Keratinocyte (primary cell): ENCODE measurements at regions not wholly inside any gene's neighbourhood (a gene's known extent, or its start where the extent isn't known, plus 50 kb on each side); places are given as distances from the start of the nearest gene placed in this dataset.

ENCODE experiments used
- CTCF ChIP-seq, 3 experiments: IDR thresholded peaks in 1 of 3; conservative IDR thresholded peaks in 1 of 3; optimal IDR thresholded peaks in 1 of 3; 2 replicates in 2 of 3; 3 replicates in 1 of 3; pipeline versions ENCODE3 to v1.5.1; 2011; ENCODE audit warnings: low read length in 3 of 3, mild to moderate bottlenecking in 3 of 3, moderate library complexity in 2 of 3, control low read depth in 1 of 3, inconsistent platforms in 1 of 3; ENCODE audit not compliant: insufficient read depth in 2 of 3; ENCODE audit errors: extremely low read depth in 1 of 3
- EZH2 ChIP-seq: IDR thresholded peaks from one replicate; pipeline ENCODE4 v1.6.1; 2012; ENCODE audit warnings: inconsistent platforms, mild to moderate bottlenecking, low read length, moderate library complexity

GRCh38 chr1:185495007-185495406 lies 178.0 kb upstream of the IVNS1ABP start:
- TF ChIP-seq EZH2 (no peak), CTCF (optimal IDR thresholded peaks at IDR 0.05 in 1 of 3, IDR thresholded peaks at IDR 0.05 in 1 of 3, conservative IDR thresholded peaks at IDR 0.05 in 1 of 3; ENCODE audit: extremely low read depth in 1 of 3, insufficient read depth in 2 of 3, low read length in 3 of 3) (no peak)
